Natural killer cell (primary cell): ENCODE measurements at regions not wholly inside any gene's neighbourhood (a gene's known extent, or its start where the extent isn't known, plus 50 kb on each side); places are given as distances from the start of the nearest gene placed in this dataset.

ENCODE experiments used
- ATAC-seq, 3 donors: fragments of 150-1000 bp in 2 of 3; fragments of 200-7000 bp in 1 of 3; cut with Tn5 transposase; 1 replicate in 1 of 3; 2 replicates in 2 of 3; pipeline ENCODE4 v1.10.0; 2021; ENCODE audit warnings: mild to moderate bottlenecking in 2 of 3, moderate library complexity in 2 of 3
- DNase-seq, 2 donors: peaks; one replicate each; pipeline versions ENCODE4 v3.0.0 to v3.0.0-alpha.2; 2013 to 2021; ENCODE audit warnings: mixed read lengths in 1 of 2
- H3K27ac ChIP-seq: one replicate; pipeline ENCODE4 v1.5.1; 2013; ENCODE audit warnings: mild to moderate bottlenecking, low read length
- H3K27me3 ChIP-seq: one replicate; pipeline ENCODE4 v1.6.1; 2013; ENCODE audit warnings: low read length; ENCODE audit not compliant: control insufficient read depth, insufficient read depth
- H3K36me3 ChIP-seq: one replicate; pipeline ENCODE4 v1.6.1; 2013; ENCODE audit warnings: low read length; ENCODE audit not compliant: control insufficient read depth, insufficient read depth
- H3K4me1 ChIP-seq: one replicate; pipeline ENCODE4 v1.6.1; 2013; ENCODE audit warnings: low read length; ENCODE audit not compliant: control insufficient read depth, insufficient read depth
- H3K4me3 ChIP-seq: one replicate; pipeline ENCODE4 v1.5.1; 2013; ENCODE audit warnings: low read length
- H3K9me3 ChIP-seq: one replicate; pipeline ENCODE4 v1.6.1; 2013; ENCODE audit warnings: low read length; ENCODE audit not compliant: control insufficient read depth, insufficient read depth
- H3K27ac Mint-ChIP-seq, 2 donors: one replicate each; pipeline ENCODE4 v1.8.0; 2022; ENCODE audit warnings: mild to moderate bottlenecking in 2 of 2, mixed read lengths in 2 of 2, moderate library complexity in 1 of 2
- H3K27me3 Mint-ChIP-seq, 2 donors: one replicate each; pipeline ENCODE4 v1.8.0; 2022; ENCODE audit warnings: low read depth in 2 of 2, mixed read lengths in 2 of 2
- H3K36me3 Mint-ChIP-seq: one replicate; pipeline ENCODE4 v1.8.0; 2022; ENCODE audit warnings: mixed read lengths
- H3K4me1 Mint-ChIP-seq, 2 donors: one replicate each; pipeline ENCODE4 v1.8.0; 2022; ENCODE audit warnings: mixed read lengths in 2 of 2
- H3K4me3 Mint-ChIP-seq: one replicate; pipeline ENCODE4 v1.8.0; 2022; ENCODE audit warnings: mild to moderate bottlenecking, moderate library complexity, mixed read lengths
- H3K9me3 Mint-ChIP-seq, 2 donors: one replicate each; pipeline ENCODE4 v1.8.0; 2022; ENCODE audit warnings: mixed read lengths in 2 of 2
- CTCF ChIP-seq: fragments of 200-600 bp; IDR thresholded peaks from one replicate; pipeline ENCODE4 v1.8.0; 2022; ENCODE audit warnings: antibody characterized with exemption
- WGBS: methylation state at CpG from one replicate; pipeline ENCODE4 v1.1.7; 2013; ENCODE audit warnings: missing lambda C conversion rate; ENCODE audit not compliant: insufficient coverage; 5-methylcytosine and 5-hydroxymethylcytosine counted together
- intact Hi-C: fragments of 100-400 bp; cut with micrococcal nuclease; formaldehyde crosslinking; loops from one replicate; pipeline ENCODE4 v1.14.2; 2022

GRCh38 chr4:177667687-177668086 lies 225.4 kb upstream of the AGA start:
- no peaks in the 10 kb centered on the region for H3K4me1 ChIP-seq
- no peak overlapping the region for H3K4me3 Mint-ChIP-seq
- no peak overlapping the region for H3K27ac Mint-ChIP-seq
- no peak overlapping the region for H3K4me3 ChIP-seq
- DNase-seq (no peak), ATAC-seq (no peak)
- H3K27ac ChIP-seq: no peak overlapping the region
- no peaks in the 10 kb centered on the region for H3K36me3 ChIP-seq
- no peaks in the 10 kb centered on the region for H3K27me3 ChIP-seq
- H3K9me3 Mint-ChIP-seq: peaks cover 2 to 5% of the 10 kb centered on the region in 2 donors
- no peaks in the 10 kb centered on the region for H3K36me3 Mint-ChIP-seq
- intact Hi-C loops: no loop called here
- H3K4me1 Mint-ChIP-seq: no peaks in the 10 kb centered on the region
- H3K27me3 Mint-ChIP-seq: no peaks in the 10 kb centered on the region
- TF ChIP-seq CTCF: no peak
- 73% methylated on average over 5 of the region's 5 CpGs for WGBS
- H3K9me3 ChIP-seq: no peaks in the 10 kb centered on the region

DNA sequence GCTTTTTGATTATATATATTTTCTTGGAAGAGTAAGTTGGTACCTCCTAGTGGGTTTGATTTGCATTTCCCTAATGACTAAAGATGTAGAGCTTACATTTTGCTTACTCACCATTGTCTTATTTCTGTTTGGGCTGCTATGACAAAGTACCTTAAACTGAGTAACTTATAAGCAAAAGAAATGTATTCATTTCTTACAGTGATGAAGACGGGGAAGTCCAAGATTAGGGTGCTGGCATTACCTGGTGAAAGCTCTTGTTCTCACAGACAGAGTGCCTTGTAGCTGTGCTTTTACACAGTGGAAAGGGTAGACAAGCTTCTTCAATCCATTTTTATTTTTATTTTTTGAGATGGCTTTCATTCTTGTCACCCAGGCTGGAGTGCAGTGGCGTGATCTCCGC lies 229.2 kb upstream of the AGA start:
- Histone ChIP-seq H3K4me1 (no peaks in the 10 kb centered on the region), H3K4me3 (no peak overlapping the region), H3K27me3 (no peaks in the 10 kb centered on the region), H3K27ac (no peak overlapping the region), H3K9me3 (no peaks in the 10 kb centered on the region), H3K36me3 (no peaks in the 10 kb centered on the region)
- 97% methylated on average over 3 of the region's 3 CpGs for WGBS
- H3K27ac Mint-ChIP-seq: no peak overlapping the region
- H3K4me3 Mint-ChIP-seq: no peak overlapping the region
- intact Hi-C loops: no loop called here
- no peaks in the 10 kb centered on the region for H3K4me1 Mint-ChIP-seq
- H3K36me3 Mint-ChIP-seq: no peaks in the 10 kb centered on the region
- no peak for TF ChIP-seq CTCF
- H3K27me3 Mint-ChIP-seq: no peaks in the 10 kb centered on the region
- peaks cover 11 to 13% of the 10 kb centered on the region in 2 donors for H3K9me3 Mint-ChIP-seq
- no peak for ATAC-seq
- no peak for DNase-seq

GRCh38 chr4:177671845-177672244 lies 229.6 kb upstream of the AGA start:
- no peaks in the 10 kb centered on the region for H3K4me1 Mint-ChIP-seq
- 87% methylated on average over 1 of the region's 2 CpGs for WGBS
- Histone ChIP-seq H3K4me1 (no peaks in the 10 kb centered on the region), H3K4me3 (no peak overlapping the region), H3K27ac (no peak overlapping the region), H3K27me3 (no peaks in the 10 kb centered on the region), H3K36me3 (no peaks in the 10 kb centered on the region), H3K9me3 (no peaks in the 10 kb centered on the region)
- no peak overlapping the region for H3K4me3 Mint-ChIP-seq
- no peaks in the 10 kb centered on the region for H3K36me3 Mint-ChIP-seq
- DNase-seq (no peak), ATAC-seq (no peak)
- H3K27ac Mint-ChIP-seq: no peak overlapping the region
- H3K9me3 Mint-ChIP-seq: peaks cover 11 to 13% of the 10 kb centered on the region in 2 donors
- intact Hi-C loops: no loop called here
- no peak for TF ChIP-seq CTCF
- no peaks in the 10 kb centered on the region for H3K27me3 Mint-ChIP-seq

DNA sequence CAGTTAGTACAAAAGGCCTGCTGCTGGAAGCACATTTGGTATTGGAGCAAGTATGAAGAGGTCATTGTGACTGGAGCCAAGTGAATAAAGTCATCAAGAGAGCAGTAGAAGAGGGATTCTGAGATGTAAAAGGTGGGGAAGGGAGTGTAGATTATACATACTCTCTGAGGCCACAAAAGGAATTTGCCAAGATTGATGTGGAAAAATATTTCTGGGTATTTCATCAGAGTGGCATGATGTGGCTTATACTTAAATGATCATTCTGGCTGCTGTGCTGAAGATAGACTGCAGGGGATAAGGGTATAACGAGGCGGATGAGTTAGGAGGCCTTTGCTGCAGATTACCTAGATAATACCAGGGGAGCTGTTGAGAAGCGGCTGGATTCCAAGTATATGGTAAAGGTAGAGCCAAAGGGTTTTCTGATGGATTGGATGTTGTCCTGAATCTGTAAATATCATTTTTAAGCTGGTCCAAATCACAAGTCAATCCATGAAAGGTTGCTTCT lies 231.8 kb upstream of the AGA start:
- Mint-ChIP-seq H3K36me3 (no peaks in the 10 kb centered on the region), H3K4me1 (no peaks in the 10 kb centered on the region), H3K27ac (no peak overlapping the region), H3K9me3 (peaks cover 14 to 15% of the 10 kb centered on the region in 2 donors), H3K4me3 (no peak overlapping the region), H3K27me3 (no peaks in the 10 kb centered on the region)
- intact Hi-C loops: no loop called here
- H3K4me1 ChIP-seq: no peaks in the 10 kb centered on the region
- DNase-seq (no peak), ATAC-seq (no peak)
- H3K27ac ChIP-seq: no peak overlapping the region
- TF ChIP-seq CTCF: no peak
- WGBS: 80% methylated on average over 3 of the region's 3 CpGs
- no peaks in the 10 kb centered on the region for H3K9me3 ChIP-seq
- no peaks in the 10 kb centered on the region for H3K36me3 ChIP-seq
- H3K4me3 ChIP-seq: no peak overlapping the region
- H3K27me3 ChIP-seq: no peaks in the 10 kb centered on the region
